GM18520 (cell line): ENCODE measurements at regions not wholly inside any gene's neighbourhood (a gene's known extent, or its start where the extent isn't known, plus 50 kb on each side); places are given as distances from the start of the nearest gene placed in this dataset.
"Not testable (repeated sequence)": the region's sequence is repeated elsewhere in the genome, so short reads cannot be mapped to it uniquely, and the experiment has no call there.

ENCODE experiments used
- ATAC-seq: cut with Tn5 transposase; IDR thresholded peaks from one replicate; pipeline ENCODE4 v1.9.1; 2021; ENCODE audit not compliant: unreplicated experiment

- no peak for ATAC-seq
These were observed 50.7 kb upstream of the VPREB1 start for GRCh38 chr22:22193923-22194322.

GRCh38 chr22:22193462-22193861 lies 51.1 kb upstream of the VPREB1 start:
- not testable (repeated sequence) for ATAC-seq

- ATAC-seq, result not testable (repeated sequence)
These were observed 51.6 kb upstream of the VPREB1 start for GRCh38 chr22:22193006-22193405.

- ATAC-seq, result not testable (repeated sequence)
These were observed 54.8 kb upstream of the VPREB1 start for GRCh38 chr22:22189796-22190195.

- ATAC-seq, result not testable (repeated sequence)
These were observed 56.7 kb upstream of the VPREB1 start for GRCh38 chr22:22187863-22188262.

GRCh38 chr22:22187299-22187698 lies 57.3 kb upstream of the VPREB1 start:
- ATAC-seq, result no peak

- no peak for ATAC-seq
These were observed 58.6 kb upstream of the VPREB1 start for GRCh38 chr22:22185844-22186499.

- no peak for ATAC-seq
These were observed 59.4 kb upstream of the VPREB1 start for GRCh38 chr22:22185217-22185616.

GRCh38 chr22:22184277-22184807 lies 60.2 kb upstream of the VPREB1 start:
- no peak for ATAC-seq

- ATAC-seq, result no peak
These were observed 61.7 kb upstream of the VPREB1 start for GRCh38 chr22:22182990-22183264.

- no peak for ATAC-seq
These were observed 62.2 kb upstream of the VPREB1 start for GRCh38 chr22:22182218-22182989.

GRCh38 chr22:22181341-22181850 lies 63.2 kb upstream of the VPREB1 start:
- ATAC-seq, result no peak

GRCh38 chr22:22180738-22181285 lies 63.8 kb upstream of the VPREB1 start:
- ATAC-seq, result no peak

GRCh38 chr22:22179858-22180257 lies 64.7 kb upstream of the VPREB1 start:
- ATAC-seq, result no peak

- no peak for ATAC-seq
These were observed 65.6 kb upstream of the VPREB1 start for GRCh38 chr22:22178992-22179391.

- no peak for ATAC-seq
These were observed 66.1 kb upstream of the VPREB1 start for GRCh38 chr22:22178355-22178965.

GRCh38 chr22:22176929-22177616 lies 67.5 kb upstream of the VPREB1 start:
- no peak for ATAC-seq

- not testable (repeated sequence) for ATAC-seq
These were observed 71.5 kb upstream of the VPREB1 start for GRCh38 chr22:22172896-22173628.

- ATAC-seq, result no peak
These were observed 73.0 kb upstream of the VPREB1 start for GRCh38 chr22:22171357-22172218.
